Bronchial epithelial cell (primary cell): ENCODE measurements at regions not wholly inside any gene's neighbourhood (a gene's known extent, or its start where the extent isn't known, plus 50 kb on each side); places are given as distances from the start of the nearest gene placed in this dataset.

Experiments
- DNase-seq: peaks from one replicate; pipeline ENCODE4 v3.0.0-alpha.2; 2010; ENCODE audit warnings: low read depth
- FAIRE-seq: peaks from 2 replicates; lab custom pipeline; 2011; peaks lifted over from hg19 to GRCh38; lab: Jason Lieb, UNC
- H3K27me3 ChIP-seq: 2 replicates; pipeline ENCODE4 v1.5.1; 2011; ENCODE audit warnings: low read length; ENCODE audit not compliant: control insufficient read depth, insufficient read depth
- H3K36me3 ChIP-seq: 2 replicates; pipeline ENCODE4 v1.5.1; 2011; ENCODE audit warnings: low read length; ENCODE audit not compliant: control insufficient read depth, insufficient read depth
- H3K4me3 ChIP-seq: 2 replicates; pipeline ENCODE4 v1.5.1; 2011; ENCODE audit warnings: mild to moderate bottlenecking, low read depth, low read length, control low read depth
- CTCF ChIP-seq: IDR thresholded peaks from 2 replicates; pipeline ENCODE4 v1.5.1; 2011; ENCODE audit warnings: mild to moderate bottlenecking, moderate library complexity, low read length, control low read depth, inconsistent platforms; ENCODE audit not compliant: insufficient read depth, severe bottlenecking

- no peak for DNase-seq
- H3K27me3 ChIP-seq: no peaks in the 10 kb centered on the region
- TF ChIP-seq CTCF: no peak
- H3K36me3 ChIP-seq: no peaks in the 10 kb centered on the region
- no peak for FAIRE-seq
- no peak overlapping the region for H3K4me3 ChIP-seq
Measured at GRCh38 chr4:180860089-180860720, 1383.0 kb upstream of the TENM3 start.

DNA sequence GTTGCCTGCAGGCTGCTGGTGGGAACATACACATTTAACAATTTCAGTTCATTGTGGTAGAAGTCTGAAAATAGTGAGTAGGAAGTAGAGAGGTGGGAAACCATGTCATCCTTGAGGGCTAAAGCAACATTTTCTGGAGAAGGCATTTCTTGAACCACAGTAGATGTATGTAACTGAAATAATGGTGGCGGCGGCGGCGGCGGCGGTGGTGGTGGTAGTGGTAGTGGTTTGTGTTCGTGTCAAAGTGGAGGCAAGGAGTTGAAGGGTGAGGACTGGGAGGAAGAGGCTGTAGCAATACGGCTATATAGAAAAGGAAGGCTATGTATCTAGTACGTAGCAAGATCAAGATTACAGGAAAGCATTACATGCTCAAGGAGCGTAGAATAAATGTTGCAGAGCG, 1381.6 kb upstream of the TENM3 start:
- DNase-seq (no peak), FAIRE-seq (no peak)
- TF ChIP-seq CTCF: no peak
- Histone ChIP-seq H3K27me3 (no peaks in the 10 kb centered on the region), H3K4me3 (no peak overlapping the region), H3K36me3 (no peaks in the 10 kb centered on the region)

DNA sequence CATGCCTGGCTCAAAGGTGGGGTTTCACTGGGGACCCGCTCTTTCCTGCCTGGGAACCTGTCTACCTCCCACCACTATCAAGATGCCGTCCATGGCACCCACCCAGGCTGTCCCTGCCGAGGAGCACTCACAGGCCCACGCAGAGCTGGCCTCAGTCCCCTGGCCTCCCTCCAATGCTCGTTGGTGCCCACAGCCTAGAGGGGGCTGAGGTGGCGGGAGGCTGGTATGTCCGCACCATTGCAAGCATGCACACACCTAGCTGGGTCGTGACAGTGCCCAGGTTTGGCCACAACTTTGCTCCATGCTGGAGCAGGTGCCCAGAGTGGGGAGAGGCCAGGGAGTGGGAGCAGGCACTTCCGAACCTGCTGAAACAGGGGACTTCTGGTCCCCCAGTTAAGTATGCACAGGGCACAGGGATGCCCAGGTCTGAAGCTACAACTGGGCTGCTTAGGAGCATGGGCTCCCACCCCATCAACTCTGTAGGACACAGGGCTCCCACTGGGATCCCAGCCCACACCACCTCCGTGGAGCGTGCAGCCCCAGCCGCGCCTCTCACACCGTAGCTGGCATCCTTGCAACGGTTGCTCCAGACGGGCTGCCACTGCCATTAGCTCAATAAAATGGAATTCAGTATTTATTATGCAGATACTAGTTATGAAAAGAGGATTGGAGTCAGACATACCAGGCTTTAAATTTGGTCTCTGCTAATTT, 1376.1 kb upstream of the TENM3 start:
- no peak overlapping the region for H3K4me3 ChIP-seq
- no peak for FAIRE-seq
- DNase-seq: no peak
- no peaks in the 10 kb centered on the region for H3K27me3 ChIP-seq
- H3K36me3 ChIP-seq: no peaks in the 10 kb centered on the region
- TF ChIP-seq CTCF: no peak

DNA sequence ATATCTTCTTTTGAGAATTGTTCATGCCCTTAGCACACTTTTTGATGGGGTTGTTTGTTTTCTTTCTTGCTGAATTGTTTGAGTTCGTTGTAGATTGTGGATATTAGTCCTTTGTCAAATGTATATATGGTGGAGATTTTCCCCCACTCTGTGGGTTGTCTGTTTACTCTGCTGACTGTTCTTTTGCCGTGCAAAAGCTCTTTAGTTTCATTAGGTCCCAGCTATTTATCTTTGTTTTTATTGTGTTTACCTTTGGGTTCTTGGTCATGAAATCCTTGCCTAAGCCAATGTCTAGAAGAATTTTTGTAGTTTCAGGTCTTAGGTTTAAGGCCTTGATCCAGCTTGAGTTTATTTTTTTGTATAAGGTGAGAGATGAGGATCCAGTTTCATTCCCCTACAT, 1372.6 kb upstream of the TENM3 start:
- TF ChIP-seq CTCF: no peak
- FAIRE-seq: no peak

GRCh38 chr4:180898305-180898704, 1344.9 kb upstream of the TENM3 start:
- Histone ChIP-seq H3K4me3 (no peak overlapping the region), H3K27me3 (no peaks in the 10 kb centered on the region), H3K36me3 (no peaks in the 10 kb centered on the region)
- DNase-seq: no peak
- no peak for TF ChIP-seq CTCF
- FAIRE-seq: no peak

More for the DNA sequence above, 1372.6 kb upstream of the TENM3 start:
- no peaks in the 10 kb centered on the region for H3K27me3 ChIP-seq
- no peak for DNase-seq
- no peaks in the 10 kb centered on the region for H3K36me3 ChIP-seq
- H3K4me3 ChIP-seq: no peak overlapping the region
